Transverse colon (tissue), 4 donors: ENCODE measurements at regions not wholly inside any gene's neighbourhood (a gene's known extent, or its start where the extent isn't known, plus 50 kb on each side); places are given as distances from the start of the nearest gene placed in this dataset.

ENCODE experiments used
- DNase-seq: peaks from one replicate; pipeline ENCODE4 v3.0.0-alpha.2; 2019
- H3K27ac ChIP-seq, 4 donors: fragments of 200-600 bp; sonication (generic); 2 replicates each; pipeline ENCODE4 v1.5.1; 2016 to 2018; ENCODE audit warnings: inconsistent platforms in 4 of 4
- H3K27me3 ChIP-seq: fragments of 200-600 bp; sonication (generic); 2 replicates; pipeline ENCODE4 v1.5.1; 2017; ENCODE audit warnings: inconsistent platforms
- H3K36me3 ChIP-seq, 4 donors: fragments of 200-600 bp; sonication (generic); 2 replicates each; pipeline ENCODE4 v1.5.1; 2017 to 2019; ENCODE audit warnings: inconsistent platforms in 4 of 4
- H3K4me1 ChIP-seq, 4 donors: fragments of 200-600 bp; sonication (generic); 2 replicates each; pipeline ENCODE4 v1.5.1; 2017 to 2020; ENCODE audit warnings: inconsistent platforms in 4 of 4
- H3K4me3 ChIP-seq, 4 donors: fragments of 200-600 bp; sonication (generic); 1 replicate in 1 of 4; 2 replicates in 3 of 4; pipeline versions ENCODE4 v1.5.1 to v1.6.1; 2017 to 2019; ENCODE audit warnings: inconsistent platforms in 4 of 4
- H3K9me3 ChIP-seq, 2 donors: fragments of 200-600 bp; sonication (generic); 2 replicates each; pipeline ENCODE4 v1.5.1; 2017 to 2019; ENCODE audit warnings: inconsistent platforms in 2 of 2
- CTCF ChIP-seq, 5 experiments: fragments of 200-600 bp in 3 of 5; fragments of 450-650 bp in 2 of 5; sonication (generic) in 3 of 5; IDR thresholded peaks; 1 replicate in 2 of 5; 2 replicates in 3 of 5; pipeline ENCODE4 v1.5.1; 2016 to 2017; ENCODE audit warnings: antibody characterized with exemption in 5 of 5, inconsistent platforms in 3 of 5, mild to moderate bottlenecking in 2 of 5, moderate library complexity in 1 of 5
- EP300 ChIP-seq: sonication (generic); formaldehyde crosslinking; IDR thresholded peaks from one replicate; pipeline ENCODE4 v1.6.1; 2017; ENCODE audit warnings: antibody characterized with exemption, low read depth
- POLR2A ChIP-seq: fragments of 450-650 bp; IDR thresholded peaks from one replicate; pipeline ENCODE4 v1.6.1; 2016; ENCODE audit warnings: antibody characterized with exemption, mild to moderate bottlenecking, moderate library complexity
- POLR2AphosphoS5 ChIP-seq, 3 donors: sonication (generic); formaldehyde crosslinking; IDR thresholded peaks; one replicate each; pipeline ENCODE4 v1.6.1; 2016; ENCODE audit warnings: antibody characterized with exemption in 3 of 3
- WGBS, 2 donors: methylation state at CpG; one replicate each; pipeline ENCODE4 v1.1.5; 2018; ENCODE audit warnings: low coverage in 1 of 2; 5-methylcytosine and 5-hydroxymethylcytosine counted together
- in situ Hi-C, 4 donors: fragments of 200-750 bp; cut with MboI; loops; one replicate each; pipeline versions ENCODE4 v1.15.0 to v1.15.1; 2017; ENCODE audit warnings: low sequenced_read_pairs in 3 of 4, low pct_ligation_motif_present in 1 of 4, low pct_unique_long_range_greater_than_20kb in 1 of 4
- intact Hi-C: fragments of 100-400 bp; cut with DNase I; formaldehyde crosslinking; loops from one replicate; pipeline ENCODE4 v1.15.1; 2023; ENCODE audit warnings: low total_unique reads

- H3K36me3 ChIP-seq = no peaks in the 10 kb centered on the region
- in situ Hi-C loops = no loop called here
- H3K27ac ChIP-seq = no peak overlapping the region
- no peak for TF ChIP-seq CTCF (IDR thresholded peaks at IDR 0.05)
- no peak for TF ChIP-seq POLR2AphosphoS5 (IDR thresholded peaks at IDR 0.05)
- TF ChIP-seq EP300 = no peak
- TF ChIP-seq POLR2A = no peak
- no peaks in the 10 kb centered on the region for H3K27me3 ChIP-seq
- H3K4me3 ChIP-seq = no peak overlapping the region
- 91 to 100% methylated on average over 3 to 37 of the region's 41 CpGs for WGBS, 2 donors
- H3K4me1 ChIP-seq = no peaks in the 10 kb centered on the region
- H3K9me3 ChIP-seq = no peaks in the 10 kb centered on the region
- intact Hi-C loops = no loop called here
- DNase-seq = no peak
These were observed 120.0 kb downstream of the UQCRFS1 start for GRCh38 chr19:29092712-29093552.

GRCh38 chr19:29090783-29091526, 122.0 kb downstream of the UQCRFS1 start:
- Histone ChIP-seq H3K4me1 (no peaks in the 10 kb centered on the region), H3K27me3 (no peaks in the 10 kb centered on the region), H3K9me3 (no peaks in the 10 kb centered on the region), H3K27ac (no peak overlapping the region), H3K36me3 (no peaks in the 10 kb centered on the region), H3K4me3 (no peak overlapping the region)
- TF ChIP-seq POLR2AphosphoS5 (IDR thresholded peaks at IDR 0.05) (no peak), EP300 (no peak), CTCF (IDR thresholded peaks at IDR 0.05) (no peak), POLR2A (no peak)
- intact Hi-C loops = no loop called here
- WGBS, 2 donors = 59 to 62% methylated on average over 4 to 7 of the region's 7 CpGs
- no peak for DNase-seq
- in situ Hi-C loops = no loop called here

- WGBS, 2 donors = 80% methylated on average over 4 of the region's 8 CpGs; no CpG with 5 or more reads in 1 of the 2 donors
- DNase-seq = no peak
- intact Hi-C loops = no loop called here
These were observed 123.6 kb downstream of the UQCRFS1 start for GRCh38 chr19:29089315-29089870.

More at GRCh38 chr19:29089315-29089870, 123.6 kb downstream of the UQCRFS1 start:
- no peak overlapping the region for H3K27ac ChIP-seq
- H3K27me3 ChIP-seq = no peaks in the 10 kb centered on the region
- H3K36me3 ChIP-seq = no peaks in the 10 kb centered on the region
- in situ Hi-C loops = no loop called here
- no peak for TF ChIP-seq POLR2AphosphoS5 (IDR thresholded peaks at IDR 0.05)
- no peak for TF ChIP-seq EP300
- TF ChIP-seq CTCF (IDR thresholded peaks at IDR 0.05) = no peak
- TF ChIP-seq POLR2A = no peak
- no peaks in the 10 kb centered on the region for H3K9me3 ChIP-seq
- no peaks in the 10 kb centered on the region for H3K4me1 ChIP-seq
- no peak overlapping the region for H3K4me3 ChIP-seq
